CD1c-positive myeloid dendritic cell (primary cell): ENCODE measurements at regions not wholly inside any gene's neighbourhood (a gene's known extent, or its start where the extent isn't known, plus 50 kb on each side); places are given as distances from the start of the nearest gene placed in this dataset.
"Not testable (repeated sequence)": the region's sequence is repeated elsewhere in the genome, so short reads cannot be mapped to it uniquely, and the experiment has no call there.

Experiments
- DNase-seq: peaks from one replicate; pipeline ENCODE4 v3.0.0-alpha.2; 2016; ENCODE audit errors: extremely low spot score

DNA sequence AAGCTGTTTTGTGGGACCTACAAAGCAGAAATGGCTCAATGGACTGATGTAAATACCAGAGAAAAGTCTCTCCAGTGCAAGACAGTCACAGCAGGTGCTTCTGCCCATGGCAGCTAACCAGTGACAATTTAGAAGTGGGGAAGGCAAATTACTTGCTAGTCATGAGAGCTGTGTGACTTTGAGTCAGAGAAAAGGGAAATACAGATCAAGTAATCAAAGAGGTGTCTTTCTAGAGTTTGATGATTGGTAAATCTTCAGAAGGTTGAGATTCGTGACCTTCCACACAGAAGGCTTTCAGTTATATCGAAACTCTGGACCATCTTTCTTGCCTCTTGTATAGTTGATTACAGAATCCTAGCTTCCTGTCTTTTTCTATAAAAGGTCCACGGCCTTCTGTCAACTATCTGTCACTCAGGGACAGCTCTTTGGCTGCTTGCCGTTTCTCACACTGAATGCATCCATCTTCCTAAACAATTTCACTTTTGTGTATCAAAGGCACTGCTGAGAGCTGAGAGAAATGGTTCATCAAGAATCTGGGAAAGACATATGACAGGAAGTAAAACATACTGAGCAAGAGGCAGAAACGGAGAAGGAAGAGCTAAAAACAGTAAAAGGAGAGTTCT lies 993.9 kb upstream of the ACO1 start:
- no peak for DNase-seq

DNA sequence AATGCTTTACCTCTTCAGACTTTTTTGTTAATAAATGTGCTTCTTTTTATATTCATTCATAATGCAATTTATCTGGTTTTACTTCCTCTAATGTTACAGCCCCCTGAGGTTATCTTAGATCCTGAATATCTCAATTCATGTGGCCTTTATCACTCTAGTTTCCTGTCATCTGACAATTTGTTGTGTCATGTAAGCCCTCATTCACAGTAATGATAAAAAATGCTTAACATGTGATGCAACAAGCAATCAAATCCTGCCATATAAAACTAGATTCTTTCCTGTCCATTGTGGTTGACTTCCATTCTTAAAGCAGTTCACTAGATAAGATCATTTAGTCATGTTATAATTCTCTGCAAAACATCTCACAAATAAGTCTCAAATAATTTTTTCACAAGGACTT lies 991.2 kb upstream of the ACO1 start:
- DNase-seq = no peak

DNA sequence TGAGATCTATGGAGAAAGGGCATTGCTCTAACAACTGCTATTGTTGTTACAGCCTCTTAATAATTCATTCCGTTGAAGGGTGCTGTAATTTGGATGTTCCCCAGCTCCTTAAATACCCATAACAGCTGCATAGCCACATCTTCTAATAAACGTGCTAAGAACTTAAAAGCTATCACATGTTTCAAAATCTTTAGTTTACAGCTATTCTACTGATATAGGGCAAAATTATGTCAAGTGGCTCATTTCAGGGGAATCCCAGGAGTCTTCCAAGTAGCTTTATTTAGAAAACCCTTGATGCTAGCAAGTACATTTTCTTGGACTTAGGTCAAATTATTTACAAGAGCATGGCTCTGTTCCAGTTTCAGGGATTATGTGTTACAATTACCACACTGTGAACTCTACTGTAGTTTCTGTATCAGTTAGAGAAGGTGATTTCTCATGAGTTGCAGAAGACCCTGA lies 990.4 kb upstream of the ACO1 start:
- DNase-seq = no peak

DNA sequence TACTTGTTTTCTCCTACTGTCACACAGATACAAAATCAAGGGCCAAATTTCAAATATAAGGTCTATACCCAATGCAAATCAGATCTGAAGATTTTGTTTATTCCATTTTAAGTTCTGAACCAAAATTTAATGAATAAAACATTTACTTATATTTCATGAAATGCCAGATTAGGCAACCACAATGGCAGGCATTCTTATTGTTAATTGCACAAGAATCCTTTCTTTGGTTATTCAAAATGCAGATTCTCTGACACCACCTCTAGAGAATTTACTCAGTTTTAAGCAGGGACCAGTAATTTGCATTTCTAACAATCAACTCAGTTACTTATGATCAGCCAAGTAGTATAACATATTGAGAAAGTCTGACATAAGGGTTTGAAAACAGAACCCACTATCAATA lies 972.4 kb upstream of the ACO1 start:
- DNase-seq = no peak

DNA sequence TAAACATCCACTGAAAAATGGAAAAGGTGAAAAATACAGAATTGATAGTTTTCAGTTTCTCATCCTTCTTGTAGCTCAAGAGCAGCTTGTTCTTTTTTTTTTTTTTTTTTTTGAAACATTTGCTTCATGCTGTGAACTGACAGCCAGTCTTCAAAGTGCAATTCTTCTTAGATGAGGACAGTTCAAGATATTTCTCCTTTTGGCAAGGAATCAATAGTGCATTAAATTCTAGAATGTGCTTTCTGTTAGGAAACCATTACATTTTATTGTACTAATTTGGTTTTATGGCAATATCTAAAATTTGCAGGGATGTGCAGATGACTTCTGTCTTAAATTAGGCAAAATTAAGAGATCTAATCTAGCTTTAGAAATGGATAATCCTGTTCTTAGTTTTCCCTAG lies 969.3 kb upstream of the ACO1 start:
- no peak for DNase-seq

DNA sequence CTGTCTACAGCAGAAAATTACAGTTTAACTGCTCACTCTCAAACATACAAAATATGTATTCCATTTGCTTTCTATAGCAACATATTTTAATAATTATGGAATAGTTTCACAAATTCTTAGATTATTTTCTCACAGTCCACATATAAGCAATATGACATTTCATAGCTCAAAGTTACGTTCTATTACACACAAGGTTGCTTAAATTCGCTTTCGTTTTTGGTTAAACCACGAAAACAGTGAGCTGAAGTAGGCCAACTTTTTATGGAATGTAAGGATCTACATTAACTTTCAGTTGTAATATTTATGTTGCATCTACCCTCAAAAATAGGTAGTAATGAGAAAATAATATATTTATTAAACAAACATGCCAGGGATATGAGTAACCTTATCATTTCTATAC lies 966.0 kb upstream of the ACO1 start:
- DNase-seq = no peak

DNA sequence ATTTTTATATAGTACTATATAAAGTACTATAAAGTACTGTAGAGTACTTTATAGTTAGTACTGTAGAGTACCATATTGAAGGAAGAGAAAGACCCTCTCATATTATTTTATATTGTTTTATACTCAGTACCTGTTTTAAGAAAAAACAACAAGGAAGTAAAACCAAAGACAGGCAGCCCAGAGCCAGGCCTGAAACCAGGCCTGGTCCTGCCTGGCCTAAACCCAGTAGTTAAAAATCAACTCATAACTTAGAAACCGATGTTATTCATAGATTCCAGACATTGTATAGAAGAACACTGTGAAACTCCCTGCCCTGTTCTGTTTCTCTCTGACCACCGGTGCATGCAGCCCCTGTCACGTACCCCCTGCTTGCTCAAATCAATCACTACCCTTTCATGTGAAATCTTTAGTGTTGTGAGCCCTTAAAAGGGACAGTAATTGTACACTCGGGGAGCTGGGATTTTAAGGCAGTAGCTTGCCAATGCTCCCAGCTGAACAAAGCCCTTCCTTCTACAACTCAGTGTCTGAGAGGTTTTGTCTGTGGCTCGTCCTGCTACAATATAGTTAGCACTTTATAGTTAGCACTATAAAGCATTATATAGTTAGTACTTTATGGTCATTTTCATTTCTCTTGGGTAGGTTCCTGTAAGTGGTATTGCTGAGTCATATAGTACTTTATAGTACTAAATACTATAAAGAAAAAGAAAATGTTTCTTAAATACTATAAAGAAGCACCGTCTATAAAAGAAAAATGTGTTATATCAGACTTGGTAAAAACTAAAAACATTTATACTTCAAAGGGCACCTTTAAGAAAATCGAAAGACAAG lies 940.6 kb upstream of the ACO1 start:
- not testable (repeated sequence) for DNase-seq

DNA sequence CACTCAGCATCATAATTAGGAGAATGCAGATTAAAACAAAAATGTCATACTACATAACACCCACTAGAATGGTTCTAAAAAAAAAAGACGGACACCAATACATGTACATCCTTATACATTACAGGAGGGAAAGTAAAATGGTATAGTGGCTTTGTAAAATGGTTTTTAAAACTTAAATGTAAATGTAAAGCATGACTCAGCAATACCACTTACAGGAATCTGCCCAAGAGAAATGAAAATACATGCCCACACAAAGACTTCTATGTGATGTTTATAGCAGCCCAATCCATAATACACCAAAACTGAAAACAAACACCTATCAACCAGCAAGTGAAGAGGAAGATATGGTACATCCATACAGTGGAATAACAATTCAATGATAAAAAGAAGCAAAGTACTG lies 939.1 kb upstream of the ACO1 start:
- no peak for DNase-seq

DNA sequence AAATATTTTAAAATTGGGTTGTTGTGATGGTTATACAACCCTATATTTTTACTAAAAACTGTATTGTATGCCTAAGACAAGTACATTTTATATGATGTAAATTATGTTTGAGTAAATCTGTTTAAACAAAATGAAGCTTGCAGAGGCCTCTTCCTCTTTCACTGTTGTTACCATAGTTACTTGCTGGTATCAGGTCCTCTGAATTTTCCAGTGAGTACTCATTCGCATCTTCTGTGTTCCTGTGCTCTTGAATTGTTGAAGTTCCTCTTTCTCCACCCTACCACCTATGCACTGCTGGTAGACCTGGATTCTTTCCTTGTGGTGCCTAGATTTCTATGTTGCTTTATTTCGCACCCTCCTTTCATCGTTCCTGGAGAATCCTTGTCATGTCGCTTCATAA lies 938.5 kb upstream of the ACO1 start:
- DNase-seq = no peak

DNA sequence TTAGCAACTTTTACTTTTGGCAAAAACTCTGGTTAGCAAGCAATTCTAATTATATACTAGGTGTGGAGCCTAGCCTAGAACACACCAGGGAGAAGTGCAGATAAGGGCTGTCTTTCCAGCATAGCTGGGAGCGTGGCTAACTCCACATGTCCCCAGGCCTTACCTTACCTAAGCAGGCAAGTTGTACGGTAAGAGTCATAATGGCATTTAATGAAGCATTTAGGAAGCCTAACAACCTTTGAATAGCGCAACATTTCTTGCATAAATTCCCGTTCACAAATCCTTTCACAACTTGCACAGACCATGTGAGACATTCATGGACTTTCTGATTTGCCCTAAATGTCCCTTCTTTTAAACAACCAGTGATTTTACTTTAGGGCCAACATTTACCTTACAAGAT lies 917.4 kb upstream of the ACO1 start:
- no peak for DNase-seq

DNA sequence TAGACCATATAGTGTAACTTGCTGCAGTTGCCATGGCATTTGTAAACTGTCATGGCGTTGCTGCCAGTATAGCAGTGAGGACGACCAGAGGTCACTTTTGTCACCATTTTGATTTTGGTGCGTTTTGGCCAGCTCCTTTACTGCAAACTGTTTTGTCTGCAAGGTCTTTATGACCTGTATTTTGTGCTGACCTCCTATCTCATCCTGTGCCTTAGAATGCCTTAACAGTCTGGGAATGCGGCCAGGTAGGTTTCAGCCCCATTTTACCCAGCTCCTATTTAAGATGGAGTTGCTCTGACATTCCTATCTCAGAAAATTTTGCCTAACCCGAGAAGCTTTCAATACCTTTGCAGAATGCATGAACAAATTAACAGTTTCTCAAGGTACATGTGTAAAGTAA lies 914.4 kb upstream of the ACO1 start:
- no peak for DNase-seq

DNA sequence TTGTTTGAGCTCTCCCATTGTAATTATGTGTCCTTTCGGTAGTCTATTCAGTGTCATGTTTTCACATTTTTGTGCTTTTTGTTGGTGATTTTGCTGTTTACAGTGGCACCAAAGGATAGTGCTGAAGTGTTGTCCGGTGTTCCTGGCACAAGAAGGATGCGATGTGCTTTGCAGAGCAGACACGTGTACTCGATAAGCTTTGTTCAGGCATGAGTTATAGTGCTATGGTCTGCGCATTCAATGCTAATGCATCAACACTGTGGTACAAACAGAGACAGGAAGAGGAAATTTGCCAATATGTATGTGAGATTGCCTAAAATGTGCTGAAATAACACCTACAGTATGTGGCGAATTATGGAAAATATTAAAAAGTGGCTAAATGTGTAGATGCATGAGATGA lies 913.4 kb upstream of the ACO1 start:
- DNase-seq = no peak

DNA sequence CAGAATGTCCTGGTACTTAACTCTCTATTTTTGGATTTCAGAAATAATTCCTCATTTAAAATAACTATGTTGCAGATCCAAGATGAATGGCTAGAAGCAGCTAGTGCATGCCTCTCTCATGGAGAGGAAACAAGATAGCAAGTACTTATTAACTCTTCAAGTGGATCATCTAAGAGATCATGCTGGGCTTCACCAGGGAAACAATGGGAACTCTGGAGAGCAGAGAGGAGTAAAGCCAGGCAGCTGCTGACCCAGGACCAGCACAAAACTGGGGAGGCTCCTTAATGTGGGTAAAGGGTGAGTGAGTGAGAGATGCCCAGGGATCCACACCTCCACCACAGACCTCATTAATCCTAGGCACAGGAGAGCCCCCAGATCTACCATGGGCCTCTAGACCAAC lies 897.8 kb upstream of the ACO1 start:
- no peak for DNase-seq

DNA sequence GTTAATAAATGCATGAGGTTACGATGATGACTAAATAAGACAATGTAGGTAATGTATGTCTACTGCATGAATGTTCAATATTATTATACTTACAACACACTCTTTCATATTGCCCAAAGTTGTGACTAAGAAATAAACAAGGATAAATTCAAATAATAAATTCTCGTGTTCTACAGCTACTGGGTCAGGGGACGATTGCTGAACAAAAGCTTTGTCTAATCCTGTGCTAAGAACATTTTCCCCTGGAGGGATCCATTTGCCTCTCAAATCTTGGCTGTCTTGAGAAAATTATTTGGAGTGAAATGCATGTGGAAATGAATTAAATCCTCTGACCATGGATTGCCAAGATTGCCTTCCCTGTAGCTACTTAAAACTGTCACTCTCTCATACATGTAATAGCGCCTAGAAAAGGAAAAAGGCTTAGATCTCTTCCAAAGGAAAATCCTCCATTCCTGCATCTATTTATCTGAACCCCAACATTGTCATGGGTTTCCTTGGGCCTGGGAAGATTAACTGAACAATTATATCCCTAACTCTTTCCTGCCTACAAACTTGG lies 893.8 kb upstream of the ACO1 start:
- no peak for DNase-seq

DNA sequence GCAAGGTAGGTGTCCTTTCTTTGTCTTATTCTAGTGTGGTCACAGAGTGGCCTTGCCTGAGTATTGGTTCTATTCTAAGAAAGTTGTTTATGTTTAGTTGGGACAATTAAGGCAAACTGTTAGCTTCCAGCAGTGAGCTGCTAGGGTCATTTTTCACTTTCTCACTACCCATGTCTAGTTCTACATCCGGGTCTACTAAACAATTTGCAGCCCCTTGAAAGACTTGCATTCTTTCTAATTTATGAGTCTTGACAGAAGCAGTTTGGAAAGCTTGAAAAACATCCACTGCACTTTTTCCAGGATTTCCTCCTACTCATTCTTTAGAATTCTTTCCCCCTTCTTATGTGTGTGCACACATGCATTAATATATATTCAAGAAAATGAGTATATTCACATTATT lies 892.2 kb upstream of the ACO1 start:
- no peak for DNase-seq

DNA sequence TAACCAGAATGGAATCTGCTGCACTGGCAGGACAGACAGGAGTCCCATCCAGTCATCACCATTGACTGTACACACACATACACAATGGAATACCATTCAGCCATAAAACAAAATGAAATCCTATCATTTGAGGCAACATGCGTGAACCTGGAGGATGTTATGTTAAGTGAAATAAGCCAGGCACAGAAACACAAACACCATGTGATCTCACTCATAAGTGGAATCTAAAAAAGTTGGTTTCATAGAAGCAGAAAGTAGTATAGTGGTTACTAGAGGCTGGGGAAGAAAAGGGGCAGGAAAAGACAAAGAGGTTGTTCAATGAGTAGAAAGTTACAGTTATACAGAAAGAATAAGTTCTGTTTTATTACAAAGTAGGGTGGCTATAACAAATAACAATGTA lies 884.0 kb upstream of the ACO1 start:
- DNase-seq = no peak

DNA sequence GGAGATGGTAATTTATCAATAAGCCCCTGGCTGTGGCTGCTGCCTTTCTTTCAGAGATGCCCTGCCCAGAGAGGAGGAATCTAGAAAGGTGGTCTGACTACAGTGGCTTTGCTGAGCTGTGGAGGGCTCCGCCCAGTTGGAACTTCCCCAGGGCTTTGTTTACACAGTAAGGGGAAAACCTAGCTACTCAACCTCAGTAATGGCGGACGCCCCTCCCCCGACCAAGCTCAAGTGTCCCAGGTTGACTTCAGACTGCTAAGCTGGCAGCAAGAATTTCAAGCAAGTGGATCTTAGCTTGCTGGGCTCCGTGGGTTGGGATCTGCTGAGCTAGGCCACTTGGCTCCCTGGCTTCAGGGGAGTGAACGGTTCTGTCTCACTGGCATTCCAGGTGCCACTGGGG lies 865.4 kb upstream of the ACO1 start:
- DNase-seq = no peak

DNA sequence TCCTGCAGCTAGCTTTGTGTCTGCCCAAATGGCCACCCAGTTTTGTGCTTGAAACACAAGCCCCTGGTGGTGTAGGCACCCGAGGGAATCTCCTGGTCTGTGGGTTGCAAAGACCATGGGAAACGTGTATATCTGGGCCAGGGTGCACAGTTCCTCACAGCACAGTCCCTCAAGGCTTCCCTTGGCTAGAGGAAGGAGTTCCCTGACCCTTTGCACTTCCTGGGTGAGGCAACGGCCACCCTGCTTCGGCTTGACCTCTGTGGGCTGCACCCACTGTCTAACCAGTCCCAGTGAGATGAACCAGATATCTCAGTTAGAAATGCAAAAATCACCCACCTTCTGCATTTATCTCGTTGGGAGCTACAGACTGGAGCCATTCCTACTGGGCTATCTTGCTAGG lies 865.0 kb upstream of the ACO1 start:
- no peak for DNase-seq

DNA sequence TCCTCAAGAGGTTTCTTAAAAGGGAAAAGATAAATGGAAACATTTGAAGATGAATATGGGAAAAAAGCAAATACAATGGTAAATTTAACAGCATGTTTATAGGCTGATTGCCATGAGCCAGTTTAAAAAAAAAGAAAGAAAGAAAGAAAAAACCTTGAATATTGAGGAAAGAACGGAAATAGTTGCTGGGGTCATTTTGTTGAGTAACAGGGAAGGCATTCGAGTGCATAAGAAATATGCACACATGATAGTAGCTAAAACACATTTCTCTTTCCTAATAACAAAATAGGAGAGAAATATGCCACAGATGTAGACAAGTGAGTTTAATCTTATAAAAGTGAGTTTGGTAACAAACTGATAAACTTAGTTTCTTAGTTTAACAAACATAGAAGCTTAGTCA lies 864.6 kb upstream of the ACO1 start:
- DNase-seq = no peak

DNA sequence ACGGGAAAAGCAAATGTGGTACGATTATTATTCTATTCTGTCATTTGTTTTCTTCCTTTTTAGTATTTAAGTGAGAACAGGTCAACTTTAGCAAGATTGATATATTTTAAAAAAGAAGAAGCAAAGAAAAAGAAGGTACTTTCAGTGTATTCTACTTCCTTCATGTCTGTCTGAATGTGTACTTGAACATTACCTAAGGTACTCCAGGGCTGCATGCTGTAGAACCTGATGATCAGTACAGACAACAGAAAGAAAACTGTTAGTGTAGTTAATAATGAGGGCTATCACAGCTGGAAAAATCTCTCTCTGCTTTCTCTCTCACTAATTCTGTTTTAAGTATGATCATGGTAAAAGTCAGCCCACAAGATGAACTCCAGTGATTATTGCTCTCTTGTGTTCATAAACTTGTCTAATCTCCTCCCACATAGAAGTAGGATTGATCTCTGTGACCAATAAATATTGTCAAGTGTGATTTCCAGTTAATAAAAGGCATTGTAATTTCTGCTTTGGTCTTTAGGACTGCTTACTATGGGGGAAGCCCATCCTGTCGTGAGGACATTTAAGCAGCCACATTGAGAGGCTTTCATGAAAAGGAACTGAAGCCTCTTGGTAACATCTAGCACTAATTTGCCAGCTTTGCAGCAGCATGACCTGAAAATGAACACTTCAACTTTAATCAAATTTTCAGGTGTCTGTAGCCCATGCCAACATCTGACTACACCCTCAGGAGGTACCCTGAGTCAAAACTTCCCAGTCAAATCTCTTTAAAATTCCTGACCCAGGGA lies 864.0 kb upstream of the ACO1 start:
- no peak for DNase-seq

DNA sequence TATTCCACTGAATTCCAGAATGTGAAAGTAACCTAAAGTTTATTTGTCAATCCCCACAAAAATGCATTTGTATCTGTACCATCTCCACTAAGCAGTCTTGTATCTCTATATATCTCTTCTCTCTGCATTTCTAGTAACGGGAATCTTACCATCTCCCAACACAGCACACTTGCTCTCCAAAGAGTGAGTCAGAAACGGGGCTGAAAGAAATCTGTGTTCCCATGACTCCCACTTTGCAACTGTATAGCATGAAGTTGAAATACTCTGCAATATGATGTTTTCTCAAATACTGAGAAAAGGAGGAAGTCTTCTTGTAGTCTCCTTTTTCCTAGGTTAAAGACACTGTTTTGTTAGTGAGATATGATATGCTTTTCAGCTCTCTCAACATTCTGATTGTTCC lies 848.8 kb upstream of the ACO1 start:
- no peak for DNase-seq

DNA sequence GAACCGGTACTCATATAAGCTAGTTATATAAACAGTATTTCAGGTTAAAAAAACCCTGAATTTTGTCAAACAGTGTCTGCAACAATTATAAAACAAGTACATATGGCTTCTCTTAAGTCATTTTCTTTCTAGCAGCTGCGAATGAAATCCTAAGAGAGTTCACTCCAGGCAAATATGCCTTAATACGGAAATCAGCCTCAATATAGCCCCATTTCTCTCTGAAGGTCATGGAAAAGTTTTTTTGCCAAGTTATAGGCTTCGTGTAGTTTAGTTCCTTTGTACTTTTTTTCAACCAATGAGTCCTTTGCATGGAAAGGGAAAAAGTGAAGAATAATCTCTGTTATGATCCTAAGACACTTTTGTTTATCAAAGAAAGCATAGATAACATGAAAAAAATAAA lies 848.0 kb upstream of the ACO1 start:
- DNase-seq = no peak
